Tibial nerve (tissue), 4 donors: ENCODE measurements at regions not wholly inside any gene's neighbourhood (a gene's known extent, or its start where the extent isn't known, plus 50 kb on each side); places are given as distances from the start of the nearest gene placed in this dataset.

Experiments used
- DNase-seq, 2 donors: peaks; one replicate each; pipeline ENCODE4 v3.0.0-alpha.2; 2019; ENCODE audit warnings: low spot score in 2 of 2
- H3K27ac ChIP-seq, 4 donors: fragments of 200-600 bp; sonication (generic) in 3 of 4; one replicate each; pipeline ENCODE4 v1.5.1; 2017 to 2019; ENCODE audit warnings: mild to moderate bottlenecking in 1 of 4
- H3K27me3 ChIP-seq, 2 donors: fragments of 200-600 bp; sonication (generic) in 1 of 2; one replicate each; pipeline versions ENCODE4 v1.5.1 to v1.6.0; 2017 to 2019
- H3K36me3 ChIP-seq, 3 donors: fragments of 200-600 bp; sonication (generic); one replicate each; pipeline ENCODE4 v1.5.1; 2018 to 2019
- H3K4me1 ChIP-seq, 4 donors: fragments of 200-600 bp; sonication (generic) in 3 of 4; one replicate each; pipeline ENCODE4 v1.5.1; 2017 to 2019
- H3K4me3 ChIP-seq, 4 donors: fragments of 200-600 bp; sonication (generic) in 3 of 4; one replicate each; pipeline ENCODE4 v1.5.1; 2017 to 2019; ENCODE audit warnings: mild to moderate bottlenecking in 1 of 4, moderate library complexity in 1 of 4
- H3K9me3 ChIP-seq, 4 donors: fragments of 200-600 bp; sonication (generic) in 3 of 4; one replicate each; pipeline ENCODE4 v1.5.1; 2017 to 2019
- CTCF ChIP-seq, 5 experiments: fragments of 200-600 bp in 3 of 5; fragments of 450-650 bp in 2 of 5; sonication (generic) in 3 of 5; IDR thresholded peaks; one replicate each; pipeline ENCODE4 v1.5.1; 2016 to 2019; ENCODE audit warnings: antibody characterized with exemption in 5 of 5, mild to moderate bottlenecking in 3 of 5, moderate library complexity in 2 of 5
- EP300 ChIP-seq, 2 donors: sonication (generic); formaldehyde crosslinking; IDR thresholded peaks; one replicate each; pipeline ENCODE4 v1.6.1; 2017; ENCODE audit warnings: antibody characterized with exemption in 2 of 2, mild to moderate bottlenecking in 1 of 2
- POLR2A ChIP-seq, 2 donors: fragments of 450-650 bp; IDR thresholded peaks; one replicate each; pipeline ENCODE4 v1.6.1; 2017; ENCODE audit warnings: antibody characterized with exemption in 2 of 2, mild to moderate bottlenecking in 2 of 2, moderate library complexity in 2 of 2
- WGBS, 2 donors: methylation state at CpG; one replicate each; pipeline ENCODE4 v1.1.5; 2018; 5-methylcytosine and 5-hydroxymethylcytosine counted together

DNA sequence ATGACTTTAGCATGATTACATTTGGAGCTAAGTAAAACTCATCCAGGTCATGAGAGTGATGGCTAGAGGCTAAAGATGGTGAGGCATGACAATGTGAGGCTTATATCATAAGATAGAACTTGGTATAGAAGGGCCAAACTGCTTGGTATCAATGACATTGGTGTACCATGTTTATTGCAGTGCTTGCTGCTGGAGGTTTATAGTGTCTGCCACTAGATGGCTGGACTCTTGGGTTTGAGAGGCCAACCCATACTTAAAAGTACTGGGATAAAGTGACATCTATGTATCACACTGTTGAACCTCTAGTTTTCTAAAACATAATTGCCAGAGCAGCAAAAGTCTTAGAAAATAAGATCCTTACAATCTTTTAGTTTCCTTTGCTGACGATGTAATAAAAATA lies 83.0 kb upstream of the TACR3 start:
- no peak for DNase-seq
- no peaks in the 10 kb centered on the region for H3K27me3 ChIP-seq
- 92 to 93% methylated on average over 1 of the region's 1 CpG for WGBS, 2 donors
- H3K36me3 ChIP-seq = no peaks in the 10 kb centered on the region
- H3K9me3 ChIP-seq = peaks cover 0 to 10% (median 0%) of the 10 kb centered on the region in 4 donors
- TF ChIP-seq EP300 (IDR thresholded peaks at IDR 0.05) (no peak), CTCF (IDR thresholded peaks at IDR 0.05) (no peak), POLR2A (IDR thresholded peaks at IDR 0.05) (no peak)
- no peak overlapping the region for H3K27ac ChIP-seq
- H3K4me1 ChIP-seq = no peaks in the 10 kb centered on the region
- H3K4me3 ChIP-seq = no peak overlapping the region

GRCh38 chr4:103787057-103787456 lies 67.3 kb upstream of the TACR3 start:
- DNase-seq = no peak
- TF ChIP-seq POLR2A (IDR thresholded peaks at IDR 0.05) (no peak), CTCF (IDR thresholded peaks at IDR 0.05) (no peak), EP300 (IDR thresholded peaks at IDR 0.05) (no peak)
- H3K27me3 ChIP-seq = no peaks in the 10 kb centered on the region
- no peak overlapping the region for H3K27ac ChIP-seq
- 84 to 86% methylated on average over 4 of the region's 4 CpGs for WGBS, 2 donors
- H3K36me3 ChIP-seq = no peaks in the 10 kb centered on the region
- no peaks in the 10 kb centered on the region for H3K4me1 ChIP-seq
- H3K4me3 ChIP-seq = no peak overlapping the region
- H3K9me3 ChIP-seq = peaks cover 0 to 22% (median 1%) of the 10 kb centered on the region in 4 donors

GRCh38 chr4:103786593-103786992 lies 66.8 kb upstream of the TACR3 start:
- no peaks in the 10 kb centered on the region for H3K27me3 ChIP-seq
- TF ChIP-seq EP300 (IDR thresholded peaks at IDR 0.05) (no peak), CTCF (IDR thresholded peaks at IDR 0.05) (no peak), POLR2A (IDR thresholded peaks at IDR 0.05) (no peak)
- DNase-seq = no peak
- no peak overlapping the region for H3K27ac ChIP-seq
- H3K36me3 ChIP-seq = no peaks in the 10 kb centered on the region
- H3K9me3 ChIP-seq = peaks cover 0 to 22% (median 1%) of the 10 kb centered on the region in 4 donors
- no peak overlapping the region for H3K4me3 ChIP-seq
- no peaks in the 10 kb centered on the region for H3K4me1 ChIP-seq
- 78 to 79% methylated on average over 1 of the region's 1 CpG for WGBS, 2 donors

- H3K27me3 ChIP-seq = no peaks in the 10 kb centered on the region
- DNase-seq = no peak
- WGBS, 2 donors = 83 to 85% methylated on average over 2 of the region's 2 CpGs
Observed at GRCh38 chr4:103786014-103786413, 66.2 kb upstream of the TACR3 start.

DNA sequence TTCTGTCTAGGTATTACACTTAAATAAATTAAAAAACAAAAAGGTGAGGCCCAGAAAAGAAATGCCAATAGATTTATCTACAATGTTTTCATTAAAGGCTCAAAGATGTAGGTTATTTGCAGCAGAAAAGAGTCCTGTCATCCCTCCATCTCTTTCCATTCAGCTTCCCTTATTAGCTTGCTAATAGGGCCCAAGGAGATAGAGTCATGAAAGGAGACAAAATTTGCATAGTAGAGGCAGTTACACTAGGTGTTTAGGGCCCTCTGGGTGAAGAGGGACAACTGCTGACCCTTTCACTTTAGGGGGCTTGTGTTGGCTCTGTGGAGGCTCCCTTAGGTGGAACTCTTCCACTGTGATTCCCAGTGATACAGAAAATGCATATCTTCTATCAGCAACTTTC lies 58.4 kb upstream of the TACR3 start:
- Histone ChIP-seq H3K9me3 (no peaks in the 10 kb centered on the region), H3K27ac (no peak overlapping the region), H3K4me1 (no peaks in the 10 kb centered on the region), H3K27me3 (no peaks in the 10 kb centered on the region), H3K4me3 (no peak overlapping the region), H3K36me3 (no peaks in the 10 kb centered on the region)
- DNase-seq = no peak
- TF ChIP-seq EP300 (IDR thresholded peaks at IDR 0.05) (no peak), CTCF (IDR thresholded peaks at IDR 0.05) (no peak), POLR2A (IDR thresholded peaks at IDR 0.05) (no peak)

More at GRCh38 chr4:103786014-103786413, 66.2 kb upstream of the TACR3 start:
- Histone ChIP-seq H3K4me1 (no peaks in the 10 kb centered on the region), H3K36me3 (no peaks in the 10 kb centered on the region), H3K4me3 (no peak overlapping the region), H3K27ac (no peak overlapping the region), H3K9me3 (peaks cover 0 to 22% (median 1%) of the 10 kb centered on the region in 4 donors)
- TF ChIP-seq CTCF (IDR thresholded peaks at IDR 0.05) (no peak), POLR2A (IDR thresholded peaks at IDR 0.05) (no peak), EP300 (IDR thresholded peaks at IDR 0.05) (no peak)
